ENCODE measurements at regions not wholly inside any gene's neighbourhood (a gene's known extent, or its start where the extent isn't known, plus 50 kb on each side); places are given as distances from the start of the nearest gene placed in this dataset.

DNA sequence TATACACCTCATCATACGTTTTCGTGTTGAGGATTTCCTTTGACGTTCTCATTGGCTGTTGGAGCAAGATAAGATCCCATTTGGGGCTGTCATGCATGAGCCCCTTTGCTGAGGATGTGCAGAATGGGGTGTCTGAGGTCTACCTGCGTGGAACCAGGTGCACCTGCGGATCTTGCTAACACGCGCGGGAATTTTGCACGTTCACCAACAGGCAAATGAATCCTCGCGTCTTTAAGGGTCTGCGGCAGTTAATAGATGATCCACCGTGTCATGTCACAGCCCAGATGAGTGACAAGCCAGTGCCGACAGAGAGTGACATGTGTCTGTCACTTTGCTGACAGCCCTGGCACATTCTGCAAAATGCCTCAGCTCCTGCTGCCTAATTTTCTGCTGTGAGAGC lies 56.3 kb upstream of the SHOX start:
- H3K27ac Mint-ChIP-seq, result no peak overlapping the region

DNA sequence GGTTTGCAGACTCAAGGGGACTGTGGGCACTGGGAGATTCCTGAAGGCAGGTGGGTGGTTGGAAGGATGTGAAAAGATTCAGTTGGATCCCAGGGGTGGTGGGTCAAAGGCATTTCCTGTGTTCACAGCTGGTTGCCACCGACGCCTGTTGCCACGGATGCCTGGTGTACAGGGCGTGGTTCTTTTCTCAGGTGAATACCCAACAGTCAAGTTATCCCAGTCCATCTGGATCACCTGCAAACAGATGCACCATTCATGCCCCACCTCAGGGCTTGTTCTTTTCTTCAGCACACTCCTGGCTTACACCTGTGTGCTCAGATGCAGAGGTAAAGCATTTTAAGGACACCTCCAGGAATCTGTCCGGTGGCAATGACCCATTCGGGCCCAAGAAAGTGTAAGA lies 55.8 kb upstream of the SHOX start:
- Mint-ChIP-seq H3K4me1 (ENCODE audit: low read depth) (no peaks in the 10 kb centered on the region), H3K27me3 (no peaks in the 10 kb centered on the region), H3K27ac (no peak overlapping the region), H3K4me3 (no peak overlapping the region), H3K9me3 (peaks cover 14% of the 10 kb centered on the region), H3K36me3 (ENCODE audit: low read depth) (no peaks in the 10 kb centered on the region)
- H3K36me3 ChIP-seq (ENCODE audit: insufficient read depth, low read length), result no peaks in the 10 kb centered on the region
- no peaks in the 10 kb centered on the region for H3K4me1 ChIP-seq (ENCODE audit: insufficient read depth, low read length)
- POLR2A ChIA-PET, result no interaction called here
- H3K9me3 ChIP-seq (ENCODE audit: control insufficient read depth in 1 of 2, insufficient read depth in 1 of 2, low read length in 2 of 2), result peaks cover 6 to 13% of the 10 kb centered on the region in 2 experiments
- CTCF ChIA-PET, result no interaction called here
- DNase-seq (no peak), ATAC-seq (ENCODE audit: poor library complexity) (no peak)
- H3K27me3 ChIP-seq (ENCODE audit: control insufficient read depth in 1 of 2, insufficient read depth in 2 of 2, low read length in 2 of 2), result no peaks in the 10 kb centered on the region
- H3K27ac ChIP-seq (ENCODE audit: low read depth in 1 of 2, low read length in 2 of 2), result no peak overlapping the region
- no peak overlapping the region for H3K4me3 ChIP-seq (ENCODE audit: low read length)
- intact Hi-C loops (cut with DNase I, micrococcal nuclease), result no loop called here
- TF ChIP-seq, protein P1, sequence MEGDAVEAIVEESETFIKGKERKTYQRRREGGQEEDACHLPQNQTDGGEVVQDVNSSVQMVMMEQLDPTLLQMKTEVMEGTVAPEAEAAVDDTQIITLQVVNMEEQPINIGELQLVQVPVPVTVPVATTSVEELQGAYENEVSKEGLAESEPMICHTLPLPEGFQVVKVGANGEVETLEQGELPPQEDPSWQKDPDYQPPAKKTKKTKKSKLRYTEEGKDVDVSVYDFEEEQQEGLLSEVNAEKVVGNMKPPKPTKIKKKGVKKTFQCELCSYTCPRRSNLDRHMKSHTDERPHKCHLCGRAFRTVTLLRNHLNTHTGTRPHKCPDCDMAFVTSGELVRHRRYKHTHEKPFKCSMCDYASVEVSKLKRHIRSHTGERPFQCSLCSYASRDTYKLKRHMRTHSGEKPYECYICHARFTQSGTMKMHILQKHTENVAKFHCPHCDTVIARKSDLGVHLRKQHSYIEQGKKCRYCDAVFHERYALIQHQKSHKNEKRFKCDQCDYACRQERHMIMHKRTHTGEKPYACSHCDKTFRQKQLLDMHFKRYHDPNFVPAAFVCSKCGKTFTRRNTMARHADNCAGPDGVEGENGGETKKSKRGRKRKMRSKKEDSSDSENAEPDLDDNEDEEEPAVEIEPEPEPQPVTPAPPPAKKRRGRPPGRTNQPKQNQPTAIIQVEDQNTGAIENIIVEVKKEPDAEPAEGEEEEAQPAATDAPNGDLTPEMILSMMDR (IDR thresholded peaks at IDR 0.05), result no peak

More for the DNA sequence above, 56.3 kb upstream of the SHOX start:
- ChIA-PET CTCF (no interaction called here), POLR2A (no interaction called here)
- Histone ChIP-seq H3K9me3 (ENCODE audit: control insufficient read depth in 1 of 2, insufficient read depth in 1 of 2, low read length in 2 of 2) (peaks cover 6 to 13% of the 10 kb centered on the region in 2 experiments), H3K4me3 (ENCODE audit: low read length) (no peak overlapping the region), H3K27ac (ENCODE audit: low read depth in 1 of 2, low read length in 2 of 2) (no peak overlapping the region), H3K4me1 (ENCODE audit: insufficient read depth, low read length) (no peaks in the 10 kb centered on the region), H3K27me3 (ENCODE audit: control insufficient read depth in 1 of 2, insufficient read depth in 2 of 2, low read length in 2 of 2) (no peaks in the 10 kb centered on the region), H3K36me3 (ENCODE audit: insufficient read depth, low read length) (no peaks in the 10 kb centered on the region)
- DNase-seq (no peak), ATAC-seq (ENCODE audit: poor library complexity) (no peak)
- no peak overlapping the region for H3K4me3 Mint-ChIP-seq
- H3K4me1 Mint-ChIP-seq (ENCODE audit: low read depth), result no peaks in the 10 kb centered on the region
- TF ChIP-seq, protein P1 (IDR thresholded peaks at IDR 0.05), result no peak
- H3K36me3 Mint-ChIP-seq (ENCODE audit: low read depth), result no peaks in the 10 kb centered on the region
- peaks cover 13% of the 10 kb centered on the region for H3K9me3 Mint-ChIP-seq
- no peaks in the 10 kb centered on the region for H3K27me3 Mint-ChIP-seq
- intact Hi-C loops (cut with DNase I, micrococcal nuclease), result no loop called here

DNA sequence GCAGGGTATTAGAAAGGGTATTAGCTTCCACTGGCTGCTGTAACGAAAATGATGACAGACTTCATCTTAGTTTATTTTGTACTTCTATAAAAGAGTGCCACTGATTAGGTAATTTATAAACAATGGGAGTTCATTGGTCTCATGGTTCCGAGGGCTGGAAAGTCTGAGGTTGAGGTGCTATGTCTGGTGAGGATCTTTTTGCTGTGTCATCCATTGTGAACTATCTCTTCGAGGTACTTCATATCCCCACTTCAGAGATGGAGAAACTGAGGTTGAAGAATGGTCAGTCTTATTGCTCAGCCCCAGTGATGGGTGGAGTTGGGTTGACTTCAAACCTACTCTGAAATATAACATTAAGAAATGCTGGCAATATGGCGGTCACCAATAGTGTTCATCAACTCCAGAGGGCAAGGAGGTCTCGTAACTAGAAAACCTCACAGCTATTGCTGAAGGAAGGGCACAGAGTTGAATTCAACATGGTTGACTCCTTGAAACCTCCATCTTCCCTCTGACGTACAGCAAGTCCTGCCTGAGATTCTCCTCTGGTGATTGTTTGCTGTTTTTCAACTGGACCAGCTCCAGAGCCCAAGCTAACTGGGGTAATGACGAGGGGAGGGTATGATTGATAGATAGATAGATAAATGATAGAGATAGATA lies 53.6 kb upstream of the SHOX start:
- Histone ChIP-seq H3K27ac (ENCODE audit: low read depth in 1 of 2, low read length in 2 of 2) (no peak overlapping the region), H3K4me1 (ENCODE audit: insufficient read depth, low read length) (no peaks in the 10 kb centered on the region), H3K4me3 (ENCODE audit: low read length) (no peak overlapping the region), H3K9me3 (ENCODE audit: control insufficient read depth in 1 of 2, insufficient read depth in 1 of 2, low read length in 2 of 2) (peaks cover 6 to 14% of the 10 kb centered on the region in 2 experiments), H3K27me3 (ENCODE audit: control insufficient read depth in 1 of 2, insufficient read depth in 2 of 2, low read length in 2 of 2) (no peaks in the 10 kb centered on the region), H3K36me3 (ENCODE audit: insufficient read depth, low read length) (no peaks in the 10 kb centered on the region)
- Mint-ChIP-seq H3K4me1 (ENCODE audit: low read depth) (no peaks in the 10 kb centered on the region), H3K9me3 (peaks cover 18% of the 10 kb centered on the region), H3K27me3 (peaks cover 3% of the 10 kb centered on the region), H3K4me3 (no peak overlapping the region), H3K36me3 (ENCODE audit: low read depth) (no peaks in the 10 kb centered on the region), H3K27ac (no peak overlapping the region)
- POLR2A ChIA-PET, result no interaction called here
- CTCF ChIA-PET, result no interaction called here
- DNase-seq, result no peak
- no peak for ATAC-seq (ENCODE audit: poor library complexity)
- intact Hi-C loops (cut with DNase I, micrococcal nuclease), result no loop called here
- TF ChIP-seq, protein P1 (IDR thresholded peaks at IDR 0.05), result no peak

All from CD4-positive, alpha-beta T cell (primary cell).